ENCODE measurements at regions not wholly inside any gene's neighbourhood (a gene's known extent, or its start where the extent isn't known, plus 50 kb on each side); places are given as distances from the start of the nearest gene placed in this dataset.

GRCh38 chr3:22045882-22046281 lies 294.9 kb upstream of the ZNF385D start:
- no peaks in the 10 kb centered on the region for H3K4me1 ChIP-seq (ENCODE audit: control insufficient read depth in 1 of 2, insufficient read depth in 2 of 2, low read length in 2 of 2)
- H3K27ac ChIP-seq (ENCODE audit: low read depth, low read length): no peak overlapping the region
- no peak overlapping the region for H2AFZ ChIP-seq (ENCODE audit: low read depth, low read length, poor library complexity, severe bottlenecking)
- no peak overlapping the region for H3K4me3 ChIP-seq (replicated peaks in 1 of 2; ENCODE audit: low read depth in 1 of 2, low read length in 2 of 2)
- ChIA-PET CTCF (no interaction called here), POLR2A (no interaction called here), RAD21 (ENCODE audit: low non-redundant PET in 1 of 2, low total read pairs in 2 of 2, uncharacterized antibody in 2 of 2, unreplicated experiment in 2 of 2) (no interaction called here)
- DNase-seq (ENCODE audit: low read depth, low spot score) (no peak), ATAC-seq (no peak)
- no peak overlapping the region for H3K4me2 ChIP-seq (ENCODE audit: low read length)
- H3K79me2 ChIP-seq (ENCODE audit: insufficient read depth, low read length): no peaks in the 10 kb centered on the region
- H3K9me2 ChIP-seq (ENCODE audit: insufficient read depth): no peaks in the 10 kb centered on the region
- no peak overlapping the region for H3K9ac ChIP-seq (ENCODE audit: low read length)
- no peaks in the 10 kb centered on the region; a peak in 2 of 4 replicates for H3K9me3 ChIP-seq (ENCODE audit: control insufficient read depth in 1 of 2, insufficient read depth in 1 of 2, low read depth in 1 of 2, low read length in 2 of 2)
- no peaks in the 10 kb centered on the region for H4K20me1 ChIP-seq (ENCODE audit: insufficient read depth)
- TF ChIP-seq SP1 (IDR thresholded peaks at IDR 0.05; ENCODE audit: low read depth) (no peak), TCF7L2 (IDR thresholded peaks at IDR 0.05; ENCODE audit: borderline replicate concordance, extremely low read depth, insufficient read depth, insufficient read length) (no peak)
- BruUV-seq (replicated peaks): no TSS peak
- no peaks in the 10 kb centered on the region for H3K27me3 ChIP-seq (ENCODE audit: insufficient read depth, low read length)
- H3K36me3 ChIP-seq (ENCODE audit: control insufficient read depth in 1 of 2, insufficient read depth in 2 of 2, low read length in 2 of 2): no peaks in the 10 kb centered on the region
- intact Hi-C loops (cut with micrococcal nuclease): no loop called here

- Histone ChIP-seq H3K27me3 (ENCODE audit: insufficient read depth, low read length) (no peaks in the 10 kb centered on the region), H3K4me1 (ENCODE audit: control insufficient read depth in 1 of 2, insufficient read depth in 2 of 2, low read length in 2 of 2) (no peaks in the 10 kb centered on the region), H3K9me3 (ENCODE audit: control insufficient read depth in 1 of 2, insufficient read depth in 1 of 2, low read depth in 1 of 2, low read length in 2 of 2) (peaks cover 9% of the 10 kb centered on the region in 2 experiments; a peak in 2 of 4 replicates), H2AFZ (ENCODE audit: low read depth, low read length, poor library complexity, severe bottlenecking) (no peak overlapping the region), H3K27ac (ENCODE audit: low read depth, low read length) (no peak overlapping the region), H3K9ac (ENCODE audit: low read length) (no peak overlapping the region), H4K20me1 (ENCODE audit: insufficient read depth) (no peaks in the 10 kb centered on the region), H3K9me2 (ENCODE audit: insufficient read depth) (no peaks in the 10 kb centered on the region), H3K4me3 (replicated peaks in 1 of 2; ENCODE audit: low read depth in 1 of 2, low read length in 2 of 2) (no peak overlapping the region), H3K36me3 (ENCODE audit: control insufficient read depth in 1 of 2, insufficient read depth in 2 of 2, low read length in 2 of 2) (no peaks in the 10 kb centered on the region), H3K4me2 (ENCODE audit: low read length) (no peak overlapping the region), H3K79me2 (ENCODE audit: insufficient read depth, low read length) (no peaks in the 10 kb centered on the region)
- DNase-seq (ENCODE audit: low read depth, low spot score) (no peak), ATAC-seq (no peak)
- RAD21 ChIA-PET (ENCODE audit: low non-redundant PET in 1 of 2, low total read pairs in 2 of 2, uncharacterized antibody in 2 of 2, unreplicated experiment in 2 of 2): no interaction called here
- CTCF ChIA-PET: no interaction called here
- POLR2A ChIA-PET: no interaction called here
- BruUV-seq (replicated peaks): no TSS peak
- TF ChIP-seq ATF3 (IDR thresholded peaks at IDR 0.05) (no peak), ZNF274 (IDR thresholded peaks at IDR 0.05; ENCODE audit: low read depth, low read length) (no peak), JUND (IDR thresholded peaks at IDR 0.05) (no peak), REST (IDR thresholded peaks at IDR 0.05; ENCODE audit: low read depth) (no peak), RAD21 (IDR thresholded peaks at IDR 0.05; ENCODE audit: low read depth) (no peak), MAX (IDR thresholded peaks at IDR 0.05) (no peak), SRF (IDR thresholded peaks at IDR 0.05; ENCODE audit: low read depth) (no peak), SP1 (IDR thresholded peaks at IDR 0.05; ENCODE audit: low read depth) (no peak), ELF1 (IDR thresholded peaks at IDR 0.05; ENCODE audit: borderline replicate concordance, low read depth) (no peak), POLR2A (IDR thresholded peaks at IDR 0.05; ENCODE audit: borderline replicate concordance, extremely low read depth, insufficient read depth, insufficient read length) (no peak), YY1 (IDR thresholded peaks at IDR 0.05; ENCODE audit: extremely low read depth, insufficient replicate concordance, low read depth, low read length) (no peak), CTCF (IDR thresholded peaks at IDR 0.05 in 2 of 3, conservative IDR thresholded peaks at IDR 0.05 in 1 of 3; ENCODE audit: borderline replicate concordance in 1 of 3, insufficient read depth in 1 of 3, low read depth in 2 of 3, low read length in 2 of 3) (no peak), EZH2phosphoT487 (IDR thresholded peaks at IDR 0.05; ENCODE audit: borderline replicate concordance) (no peak), EGR1 (IDR thresholded peaks at IDR 0.05; ENCODE audit: low read depth) (no peak)
- intact Hi-C loops (cut with micrococcal nuclease): no loop called here
Observed at GRCh38 chr3:22063500-22063899, 312.5 kb upstream of the ZNF385D start.
